DMS79 (cell line): ENCODE measurements at regions not wholly inside any gene's neighbourhood (a gene's known extent, or its start where the extent isn't known, plus 50 kb on each side); places are given as distances from the start of the nearest gene placed in this dataset.

ENCODE experiments used
- DNase-seq: peaks from one replicate; lab custom pipeline; 2025; lab: John Stamatoyannopoulos, UW

DNA sequence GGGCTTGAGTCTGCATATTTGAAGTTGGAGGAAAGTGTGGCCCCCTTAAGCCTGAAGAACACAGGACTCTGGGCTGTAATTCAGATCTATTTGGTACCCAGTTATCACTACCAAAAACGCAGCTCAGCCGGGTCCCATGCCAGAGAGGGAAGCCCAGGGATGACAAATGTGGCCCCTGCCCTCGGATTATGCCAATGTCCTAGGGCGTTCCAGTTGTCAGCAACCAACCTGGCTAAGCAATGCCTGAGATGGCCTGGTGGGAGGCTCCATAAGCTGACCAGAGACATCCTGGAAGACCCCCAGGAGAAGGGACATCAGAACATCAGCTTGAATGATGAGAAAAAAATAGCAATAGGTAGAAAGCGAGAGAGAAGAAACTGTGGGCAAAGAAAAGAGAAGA, 79.6 kb upstream of the UQCRFS1 start:
- DNase-seq: no peak

DNA sequence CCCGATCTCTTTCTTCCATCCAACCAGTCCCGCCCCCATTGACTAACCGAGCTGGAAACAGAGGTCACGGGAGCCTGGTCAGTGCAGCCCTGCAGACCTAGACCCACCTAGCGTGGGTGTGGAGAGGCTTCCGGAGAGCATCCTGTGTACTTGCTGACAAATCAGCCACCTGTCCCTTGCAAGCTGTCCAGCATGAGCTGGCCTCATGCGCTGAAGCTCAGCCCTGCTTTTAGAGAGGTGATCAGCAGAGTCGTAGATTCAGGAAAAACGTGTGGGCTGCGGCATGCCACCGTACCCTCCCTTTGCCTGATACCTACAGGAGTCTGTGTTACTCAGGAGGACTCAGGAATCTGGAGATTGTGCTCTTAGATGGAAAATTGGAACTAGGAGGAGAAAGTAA, 80.3 kb upstream of the UQCRFS1 start:
- DNase-seq: no peak

DNA sequence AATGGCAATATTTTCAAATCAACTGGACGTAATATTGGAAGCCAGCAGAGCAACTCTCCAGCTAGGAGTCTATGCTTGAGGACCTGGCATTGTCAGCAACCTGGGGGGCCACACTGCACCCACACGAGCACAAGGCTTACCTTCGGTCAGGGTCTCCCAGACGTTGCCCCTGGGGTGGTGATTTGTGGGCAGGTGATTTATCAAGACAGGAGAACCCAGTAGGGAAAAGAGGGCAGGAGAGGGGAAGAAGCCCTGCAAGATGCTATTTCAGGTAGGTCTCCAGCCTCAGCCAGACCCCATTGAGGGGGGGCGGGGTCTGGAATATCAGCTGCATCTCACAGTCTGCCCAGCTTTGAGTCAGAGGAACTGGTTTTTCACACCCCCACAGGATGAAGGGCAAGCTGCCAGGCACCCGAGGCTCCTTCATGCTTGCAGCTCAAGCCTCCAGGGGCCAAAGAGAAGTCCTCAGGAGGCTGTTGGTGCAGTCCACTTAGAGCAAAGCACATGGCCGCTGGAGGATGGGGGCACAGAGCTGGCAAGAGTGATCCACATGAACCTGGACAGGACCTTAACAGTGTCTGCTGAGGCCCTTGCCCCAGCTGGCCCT, 80.9 kb upstream of the UQCRFS1 start:
- no peak for DNase-seq

DNA sequence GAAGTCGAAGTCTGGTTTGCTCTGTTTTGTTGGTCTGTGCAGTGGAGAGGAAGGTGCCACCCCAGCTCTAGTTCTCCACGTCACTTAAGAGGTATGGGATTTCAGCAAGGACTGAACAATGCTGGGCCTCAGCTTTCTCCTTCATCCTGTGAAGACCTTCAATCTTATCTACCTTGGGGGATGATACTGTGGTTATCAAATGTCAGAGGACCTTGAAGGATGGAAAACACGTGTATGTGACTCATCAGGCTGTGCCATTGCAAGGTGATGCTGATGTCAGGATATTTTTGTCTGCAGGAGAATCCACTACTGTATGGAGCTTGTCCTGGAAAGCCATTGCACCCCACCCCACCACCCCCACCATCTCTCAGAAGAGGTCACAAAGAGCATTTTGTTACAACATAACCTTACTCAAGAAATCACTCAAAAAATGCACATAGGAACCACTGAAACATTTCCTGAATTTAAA, 81.4 kb upstream of the UQCRFS1 start:
- DNase-seq: no peak

DNA sequence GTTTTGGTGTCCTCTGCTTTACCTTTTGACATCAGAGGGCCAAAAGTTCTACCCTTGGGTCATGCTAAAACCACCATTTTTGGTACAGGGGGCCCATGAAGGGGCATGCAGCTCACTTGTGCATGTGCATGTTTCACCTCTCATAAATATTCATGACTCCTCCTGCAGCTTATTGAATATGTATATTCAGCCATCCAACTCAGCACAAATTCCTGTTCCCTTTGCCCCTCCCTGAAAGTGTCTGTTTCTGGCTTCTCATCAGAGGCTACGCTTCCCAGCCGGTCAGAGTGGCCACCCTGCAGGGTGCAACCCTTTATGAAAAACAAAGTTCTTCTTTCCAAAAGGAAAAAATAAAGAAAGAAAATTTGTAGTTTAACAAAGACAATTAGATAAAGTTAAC, 82.3 kb upstream of the UQCRFS1 start:
- no peak for DNase-seq

DNA sequence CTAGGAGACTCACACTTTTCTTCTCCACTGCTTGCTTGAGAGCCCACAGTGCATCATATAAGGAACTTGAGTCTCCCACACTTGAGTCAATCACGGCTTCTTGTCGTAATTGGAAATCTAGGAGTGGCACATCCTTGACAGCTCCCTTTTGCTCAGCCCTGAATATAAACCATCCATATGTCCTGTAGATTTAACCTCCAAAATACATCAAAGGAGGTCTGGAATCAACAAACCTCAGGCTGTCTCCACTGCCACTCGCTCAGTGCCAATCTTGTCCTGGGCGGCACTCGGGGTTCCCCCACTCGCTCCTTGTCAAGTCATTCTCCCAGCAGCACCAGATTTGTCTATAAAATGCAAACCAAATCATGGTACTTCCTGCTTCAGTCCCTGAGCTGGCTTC, 84.4 kb upstream of the UQCRFS1 start:
- no peak for DNase-seq

DNA sequence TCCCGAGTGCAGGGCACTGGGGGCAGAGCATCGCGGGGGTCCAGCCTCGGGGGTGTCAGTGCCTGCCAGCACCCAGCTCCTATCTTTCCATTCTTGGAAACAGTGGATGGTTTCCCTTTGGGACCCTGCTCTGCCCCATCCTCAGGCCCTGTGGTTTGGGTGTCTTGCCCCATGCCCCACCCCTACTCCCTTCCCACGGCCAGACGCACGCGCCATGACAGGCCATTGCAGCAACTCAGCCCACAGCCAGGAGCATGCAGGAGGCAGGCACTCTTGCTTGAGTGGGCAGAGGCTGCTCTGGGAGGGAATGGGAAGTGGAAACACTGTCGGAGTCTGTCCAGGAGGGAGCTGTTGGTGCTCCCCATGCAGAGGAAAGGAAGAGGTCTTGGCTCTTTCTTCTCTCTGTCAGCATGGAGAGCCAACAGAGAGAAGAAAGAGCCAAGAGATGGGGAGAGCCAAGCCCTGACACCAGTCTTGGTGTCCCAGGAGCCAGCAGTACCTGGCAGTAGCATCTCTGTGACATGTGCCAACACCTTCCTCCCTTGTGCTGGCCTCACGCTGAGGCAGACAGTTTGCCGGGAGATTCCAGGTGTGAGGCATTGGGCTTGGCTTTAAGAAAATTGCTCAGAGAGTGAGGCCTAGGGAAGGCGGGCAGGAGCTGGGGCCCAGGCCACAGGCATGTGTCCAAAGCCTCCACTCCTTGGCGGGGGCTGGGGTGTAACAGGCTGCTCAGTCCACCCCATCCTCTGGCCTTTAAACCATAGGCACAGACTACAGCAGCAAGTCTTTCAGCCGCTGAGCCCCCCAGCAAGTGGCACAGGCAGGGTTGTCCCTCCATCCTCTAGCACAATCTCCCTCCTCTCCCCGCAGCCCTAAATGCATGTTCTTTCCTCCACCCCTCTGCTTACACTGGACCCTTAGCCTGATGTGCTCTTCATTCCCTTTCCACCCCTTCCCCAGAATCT, 86.7 kb upstream of the UQCRFS1 start:
- no peak for DNase-seq

DNA sequence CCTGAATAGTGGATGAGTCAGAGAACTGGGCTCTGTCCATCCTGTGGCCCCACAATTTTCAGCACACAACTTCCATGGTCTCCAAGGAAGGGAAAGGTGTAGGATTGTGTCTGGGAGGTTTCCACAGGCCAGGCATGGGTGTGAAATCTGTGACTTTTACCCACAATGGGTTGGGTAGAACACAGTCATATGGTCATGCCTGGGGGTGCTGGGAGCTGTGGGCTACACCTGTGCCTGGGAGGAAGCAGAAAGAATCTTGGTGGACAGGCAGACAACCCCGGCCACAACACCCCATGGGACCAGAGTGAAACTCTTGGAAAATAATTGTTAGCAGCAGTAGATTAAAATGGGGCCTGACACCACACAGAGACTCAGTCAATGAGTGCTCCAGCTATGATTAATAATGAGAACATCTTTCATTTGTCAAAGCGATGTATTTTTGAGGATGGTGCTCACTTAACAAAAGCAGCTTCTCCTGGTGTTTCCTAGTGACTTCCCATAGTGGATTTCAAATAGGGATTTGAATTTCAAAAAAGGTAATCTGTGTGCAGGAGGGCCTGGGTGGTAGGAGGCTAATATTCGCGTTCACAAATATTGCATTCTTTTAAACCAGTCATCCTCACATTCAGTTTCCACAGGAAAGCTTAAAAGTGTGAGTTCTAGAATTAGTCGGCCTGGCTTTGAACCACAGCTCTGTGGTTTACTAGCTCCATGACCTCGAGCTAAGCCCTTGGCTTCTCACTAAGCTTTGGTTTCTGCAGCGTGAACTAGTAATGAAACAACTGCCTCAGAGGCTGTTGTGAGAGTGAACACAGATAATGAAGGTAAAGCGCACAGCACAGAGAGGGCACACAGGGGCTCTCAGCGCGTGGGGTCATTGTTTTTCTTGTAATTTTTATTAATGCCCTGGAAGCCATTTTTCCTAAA, 89.3 kb upstream of the UQCRFS1 start:
- no peak for DNase-seq

DNA sequence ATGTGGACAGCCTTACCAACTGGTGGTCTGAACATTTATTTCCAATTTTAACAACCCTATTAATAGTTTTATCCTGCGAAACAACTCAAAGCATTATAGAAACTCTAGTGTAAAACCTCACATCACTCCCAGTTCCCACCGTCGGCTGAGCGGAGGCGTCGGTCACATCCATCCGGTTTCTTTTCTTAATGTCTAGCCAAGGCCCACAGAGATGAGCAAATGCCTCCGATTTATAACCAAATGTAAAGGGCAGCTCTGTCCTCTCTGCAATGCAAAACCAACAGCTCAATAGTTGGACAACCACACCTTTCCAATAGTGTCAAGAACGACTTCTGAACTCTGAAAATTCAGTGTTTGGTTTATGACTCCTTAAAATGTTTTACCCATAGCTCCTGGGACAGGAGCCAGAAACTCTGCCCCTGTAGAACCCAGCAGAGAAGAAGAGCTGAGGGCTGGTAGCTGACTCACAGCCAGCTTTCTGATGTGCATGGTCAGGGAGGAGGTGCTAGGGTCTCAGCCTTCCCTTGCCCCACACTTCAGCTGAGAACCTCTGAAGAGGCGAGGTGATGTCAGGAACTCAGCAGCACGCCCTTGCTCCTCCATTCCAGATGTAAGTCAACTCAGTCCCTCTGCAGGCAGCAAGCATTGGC, 90.2 kb upstream of the UQCRFS1 start:
- DNase-seq: no peak

DNA sequence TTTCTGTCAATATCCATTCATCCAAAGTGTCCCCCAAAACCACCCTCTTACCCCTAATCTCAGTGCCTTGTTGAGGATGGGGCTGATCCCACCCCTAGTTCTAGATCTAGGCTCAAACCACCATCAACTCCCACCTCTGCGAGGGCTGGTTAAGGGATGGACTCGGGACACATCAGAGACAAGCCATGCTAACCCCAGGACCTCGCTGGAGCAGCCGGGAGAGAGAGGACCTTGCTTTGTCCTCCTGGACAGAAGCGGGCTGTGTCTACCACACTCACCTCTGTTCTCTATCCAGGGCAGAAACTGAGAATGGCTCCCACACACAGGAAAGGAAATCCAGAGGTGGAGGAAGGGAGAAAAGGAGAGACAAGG, 90.8 kb upstream of the UQCRFS1 start:
- no peak for DNase-seq

DNA sequence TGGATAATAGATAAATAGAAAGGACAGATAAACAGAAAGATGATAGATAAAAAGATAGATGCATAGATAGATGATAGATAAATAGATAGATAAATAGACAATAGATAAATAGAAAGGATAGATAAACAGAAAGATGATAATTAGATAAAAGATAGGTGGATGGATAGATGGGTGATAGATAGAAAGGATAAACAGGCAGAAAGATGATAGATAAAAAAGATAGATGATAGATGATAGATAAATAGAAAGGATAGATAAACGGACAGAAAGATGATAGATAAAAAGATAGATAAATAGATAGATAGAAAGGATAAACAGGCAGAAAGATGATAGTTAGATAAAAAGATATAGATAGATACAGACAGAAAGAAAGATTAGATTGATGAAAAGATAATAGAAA, 92.3 kb upstream of the UQCRFS1 start:
- no peak for DNase-seq

DNA sequence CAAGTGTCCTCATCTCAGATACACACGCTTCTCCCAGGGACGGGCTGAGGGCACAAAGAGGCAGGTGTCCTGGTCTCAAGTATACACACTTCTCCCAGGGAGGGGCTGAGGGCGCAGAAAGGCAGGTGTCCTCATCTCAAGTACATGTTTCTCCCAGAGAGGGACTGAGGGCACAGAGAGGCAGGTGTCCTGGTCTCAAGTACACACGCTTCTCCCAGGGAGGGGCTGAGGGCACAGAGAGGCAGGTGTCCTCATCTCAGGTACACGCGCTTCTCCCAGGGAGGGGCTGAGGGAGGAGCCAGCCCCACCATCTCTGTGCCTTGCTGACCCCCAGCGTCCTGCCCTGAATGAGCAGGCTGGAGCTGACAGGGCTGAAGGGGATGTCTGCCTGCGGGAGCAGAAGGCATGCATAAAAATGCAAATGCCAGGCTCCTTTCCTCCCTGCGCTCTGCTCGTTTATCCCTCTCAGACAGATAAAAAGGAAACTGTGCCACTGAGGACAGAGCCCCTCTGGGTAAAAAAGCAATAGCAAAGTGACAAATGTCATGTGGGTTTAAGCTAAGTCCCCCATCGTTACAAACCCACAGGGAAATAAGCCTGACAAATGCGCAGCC, 96.1 kb upstream of the UQCRFS1 start:
- peak; percentile 92 for DNase-seq

DNA sequence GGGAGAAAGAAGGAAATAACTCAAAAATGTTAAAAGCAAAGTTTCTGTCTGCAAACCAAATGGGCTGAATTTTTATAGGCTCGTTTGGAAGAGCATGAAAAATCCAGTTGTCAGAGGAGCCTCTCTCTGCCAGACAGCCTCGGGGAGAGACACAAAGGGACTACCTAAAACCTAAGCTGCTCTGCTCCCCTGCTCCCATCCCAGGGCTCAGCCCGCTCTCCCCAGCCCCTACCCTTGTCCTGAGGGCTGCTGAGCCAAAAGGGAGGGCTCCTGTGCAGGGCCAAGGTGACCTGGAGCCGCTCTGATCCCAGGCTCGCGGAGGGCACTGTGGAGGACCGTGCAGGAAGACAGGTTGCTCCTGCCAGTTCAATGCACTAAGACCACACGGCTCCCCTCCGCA, 96.7 kb upstream of the UQCRFS1 start:
- DNase-seq: no peak

DNA sequence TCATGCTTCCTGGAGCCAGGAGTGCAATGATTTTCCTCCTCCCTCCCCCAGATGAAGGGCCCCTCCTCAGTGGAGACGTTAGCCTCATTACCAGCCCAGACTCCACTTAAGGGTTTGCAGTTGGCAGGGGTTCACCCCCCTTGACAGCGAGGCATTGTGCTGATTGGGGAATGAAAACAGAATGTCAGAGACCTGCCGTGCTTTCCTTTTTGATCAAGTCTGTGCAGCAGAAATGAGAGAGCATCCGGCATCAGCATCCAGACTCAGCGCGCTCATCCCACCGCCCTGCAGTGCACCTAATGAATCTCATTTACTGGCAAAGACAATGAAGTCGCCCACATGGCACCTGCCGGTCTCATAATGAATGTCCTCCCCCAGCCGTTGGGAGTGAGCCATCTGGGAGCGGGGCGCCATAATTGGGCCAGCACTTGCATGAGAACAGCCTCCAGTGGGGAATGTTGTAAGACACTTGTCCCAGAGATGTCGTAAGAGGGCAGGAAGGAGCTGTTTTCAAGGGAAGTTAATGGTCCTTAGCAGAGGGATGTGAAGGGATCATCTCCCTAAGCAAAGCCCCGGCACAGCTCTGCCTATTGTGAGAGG, 98.3 kb upstream of the UQCRFS1 start:
- DNase-seq: peak; percentile 88

DNA sequence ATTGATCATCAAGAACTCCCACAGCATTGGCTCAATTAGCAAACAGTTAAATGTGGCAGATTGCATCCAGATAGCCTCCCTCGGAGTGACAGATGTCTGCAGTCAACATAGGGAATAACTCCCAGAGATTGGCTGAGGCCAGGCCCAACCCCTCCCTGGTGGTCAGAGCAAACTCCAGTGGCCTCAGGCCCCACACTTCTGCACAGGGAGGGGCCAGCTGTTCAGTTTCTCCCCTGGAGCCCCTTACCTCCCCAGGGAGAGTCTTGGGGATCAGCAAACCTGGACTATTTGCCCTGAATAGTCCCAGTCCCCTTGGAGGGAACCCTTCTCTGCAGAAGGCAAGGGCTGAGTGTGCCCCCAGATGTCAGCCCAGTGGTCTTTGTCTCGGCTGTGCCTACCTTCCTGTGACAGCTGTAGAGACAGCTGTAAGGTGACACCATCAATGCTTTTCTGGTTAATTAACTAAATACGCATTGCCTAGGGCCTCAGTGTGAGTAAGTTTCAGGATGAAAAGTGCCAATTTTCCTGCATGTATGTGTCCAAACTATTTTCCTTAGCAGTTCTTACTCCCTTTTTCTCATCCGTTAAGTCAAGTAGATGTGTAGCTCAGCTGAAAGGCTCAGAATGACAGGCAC, 102.7 kb upstream of the UQCRFS1 start:
- no peak for DNase-seq

DNA sequence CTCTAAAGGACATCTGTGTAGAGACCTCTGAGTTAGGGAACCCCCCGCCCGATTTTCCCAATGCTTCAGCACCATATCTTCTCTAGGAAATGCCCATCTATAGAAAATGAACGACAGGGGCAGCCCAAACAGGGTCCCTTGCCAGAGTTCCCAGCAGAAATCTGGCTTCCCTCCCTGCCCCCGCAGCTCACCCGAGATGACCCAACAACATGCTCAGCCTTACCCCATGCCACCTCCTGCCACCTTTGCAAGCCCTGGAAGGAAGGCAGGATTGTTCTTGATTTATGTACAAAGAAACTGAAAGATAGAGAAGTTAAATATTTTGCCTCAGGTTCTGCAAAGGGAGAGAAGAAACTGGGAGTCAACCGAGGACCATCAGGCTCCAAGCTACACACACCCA, 105.6 kb upstream of the UQCRFS1 start:
- DNase-seq: no peak

DNA sequence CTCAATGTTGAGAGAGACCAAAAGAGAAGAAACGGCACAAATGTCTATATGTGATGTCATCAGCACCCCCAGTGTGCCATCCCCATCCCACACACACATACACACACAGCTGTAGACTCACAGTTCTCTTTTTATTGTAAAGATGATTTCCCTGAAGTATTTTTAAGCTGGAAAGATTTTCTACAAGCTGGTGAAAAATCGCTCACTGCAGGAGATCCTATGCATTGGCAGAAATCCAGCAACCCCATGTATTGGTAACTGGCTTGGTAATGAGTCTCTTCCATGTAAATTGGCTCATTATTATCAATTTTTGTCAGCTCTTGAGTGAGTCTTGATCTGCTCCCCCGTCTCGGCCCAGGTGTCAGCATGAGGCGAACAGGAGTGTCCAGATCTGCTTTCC, 107.1 kb upstream of the UQCRFS1 start:
- no peak for DNase-seq

DNA sequence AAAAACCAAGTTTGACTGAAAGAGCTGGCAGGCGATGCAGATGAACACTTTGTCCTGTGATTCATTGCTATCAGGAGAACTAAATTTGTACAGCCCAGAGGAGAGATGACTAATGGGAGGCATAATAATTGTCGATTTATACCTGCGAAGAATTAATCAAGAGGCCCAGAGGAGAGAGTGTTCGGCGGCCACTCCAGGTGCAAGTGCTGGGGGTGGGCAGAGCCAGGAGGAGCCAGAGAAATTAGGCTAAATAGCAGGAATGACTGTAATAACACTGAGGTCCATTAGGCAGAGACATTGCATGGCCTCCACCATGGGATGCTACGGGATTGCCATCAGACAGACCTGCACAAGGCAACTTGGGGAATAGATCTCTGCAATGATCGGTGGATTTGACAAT, 107.7 kb upstream of the UQCRFS1 start:
- no peak for DNase-seq

DNA sequence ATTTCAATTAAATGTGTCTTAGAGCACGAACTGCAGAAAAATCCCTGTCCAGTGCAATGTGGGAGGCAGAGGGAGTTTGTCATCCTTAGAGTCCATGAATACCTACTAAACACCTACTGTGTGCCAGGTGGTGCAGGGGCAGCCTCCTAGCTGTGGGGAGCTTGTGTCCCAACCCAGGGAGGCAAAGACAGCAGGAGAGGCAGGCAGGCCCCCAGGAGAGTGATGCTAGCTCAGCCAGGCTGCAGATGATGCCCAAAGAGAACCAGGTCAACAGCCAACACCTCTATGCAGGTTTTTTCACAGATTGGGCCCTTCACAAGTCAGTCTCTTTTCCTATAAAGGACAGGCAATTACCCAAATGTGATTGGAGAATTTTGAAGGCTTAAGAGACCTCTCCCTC, 108.2 kb upstream of the UQCRFS1 start:
- DNase-seq: no peak

DNA sequence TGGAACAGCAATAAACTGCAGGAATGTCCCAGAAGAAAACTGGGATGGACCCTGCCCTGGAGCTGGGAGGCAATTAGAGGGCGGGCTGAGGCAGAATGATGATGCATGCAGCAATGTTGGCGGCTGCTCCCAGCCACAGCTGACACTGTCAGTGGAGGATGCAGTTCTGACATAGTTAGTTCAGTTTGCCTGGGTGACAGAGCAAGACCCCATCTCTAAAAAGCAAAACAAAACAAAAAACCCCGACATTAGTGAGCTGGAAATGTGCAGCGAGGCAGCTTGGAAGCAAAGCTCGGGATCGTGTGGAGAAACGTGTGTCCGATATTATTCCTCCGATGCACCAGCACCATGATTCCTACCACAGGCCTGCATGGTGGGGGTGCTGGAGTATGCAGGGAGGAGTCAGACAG, 110.1 kb upstream of the UQCRFS1 start:
- no peak for DNase-seq
